ENCODE measurements at regions not wholly inside any gene's neighbourhood (a gene's known extent, or its start where the extent isn't known, plus 50 kb on each side); places are given as distances from the start of the nearest gene placed in this dataset.

DNA sequence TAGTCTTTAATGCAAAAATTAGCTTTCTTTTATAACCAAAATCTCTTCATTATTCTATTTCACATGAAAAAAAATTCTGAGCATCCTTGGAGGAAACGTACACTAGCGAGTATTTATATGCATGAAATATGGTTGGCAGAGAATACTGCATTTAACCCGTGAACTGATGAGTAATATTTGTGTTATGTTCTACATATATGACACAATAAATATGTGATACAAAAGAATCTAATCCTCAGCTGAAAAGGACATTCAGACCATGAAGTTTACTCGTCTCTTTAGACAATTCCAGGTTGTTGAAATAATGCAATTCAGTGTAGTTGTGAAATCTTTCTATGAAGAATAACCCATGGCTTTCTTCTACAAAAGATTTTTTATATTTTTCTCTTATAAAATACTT lies 524.8 kb upstream of the MAN1A1 start:
- DNase-seq (ENCODE audit: low read depth), result no peak

DNA sequence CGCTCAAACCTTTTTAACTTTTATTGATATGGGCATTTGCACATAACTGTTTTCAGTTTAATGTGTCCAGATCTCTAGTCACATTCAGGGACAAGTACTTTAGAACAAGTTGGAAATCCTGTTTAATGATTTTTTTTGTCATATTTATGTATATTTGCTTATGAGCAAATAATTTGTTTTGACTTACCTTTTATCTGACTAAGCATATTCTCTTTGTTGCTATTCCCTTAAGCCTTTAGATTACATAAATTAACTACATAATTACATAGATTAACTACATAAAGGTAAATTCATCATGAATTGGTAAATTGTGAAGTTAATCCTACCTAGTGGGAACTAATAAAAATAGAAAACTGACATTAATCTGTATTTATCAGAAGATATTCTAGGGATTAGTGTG lies 523.5 kb upstream of the MAN1A1 start:
- DNase-seq (ENCODE audit: low read depth), result no peak

DNA sequence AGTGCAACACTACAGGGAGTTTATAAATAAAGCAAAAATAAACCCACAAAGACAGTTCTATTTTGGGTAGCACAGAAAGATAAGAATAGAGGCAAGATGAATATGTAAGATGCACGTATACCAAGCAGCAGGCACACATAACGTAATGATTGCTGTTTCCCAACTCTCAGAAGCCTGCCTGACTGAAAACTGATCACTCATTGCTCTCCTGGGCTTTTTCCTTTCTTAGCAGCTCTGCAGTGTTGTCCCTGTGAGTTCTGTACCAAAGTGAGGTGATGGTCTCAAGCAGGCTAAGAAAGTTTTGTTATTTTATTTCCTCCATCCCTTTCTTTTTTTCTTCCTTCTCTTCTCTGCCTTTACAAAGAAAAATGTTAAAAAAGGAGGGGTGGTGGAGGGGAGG lies 522.0 kb upstream of the MAN1A1 start:
- no peak for DNase-seq (ENCODE audit: low read depth)

DNA sequence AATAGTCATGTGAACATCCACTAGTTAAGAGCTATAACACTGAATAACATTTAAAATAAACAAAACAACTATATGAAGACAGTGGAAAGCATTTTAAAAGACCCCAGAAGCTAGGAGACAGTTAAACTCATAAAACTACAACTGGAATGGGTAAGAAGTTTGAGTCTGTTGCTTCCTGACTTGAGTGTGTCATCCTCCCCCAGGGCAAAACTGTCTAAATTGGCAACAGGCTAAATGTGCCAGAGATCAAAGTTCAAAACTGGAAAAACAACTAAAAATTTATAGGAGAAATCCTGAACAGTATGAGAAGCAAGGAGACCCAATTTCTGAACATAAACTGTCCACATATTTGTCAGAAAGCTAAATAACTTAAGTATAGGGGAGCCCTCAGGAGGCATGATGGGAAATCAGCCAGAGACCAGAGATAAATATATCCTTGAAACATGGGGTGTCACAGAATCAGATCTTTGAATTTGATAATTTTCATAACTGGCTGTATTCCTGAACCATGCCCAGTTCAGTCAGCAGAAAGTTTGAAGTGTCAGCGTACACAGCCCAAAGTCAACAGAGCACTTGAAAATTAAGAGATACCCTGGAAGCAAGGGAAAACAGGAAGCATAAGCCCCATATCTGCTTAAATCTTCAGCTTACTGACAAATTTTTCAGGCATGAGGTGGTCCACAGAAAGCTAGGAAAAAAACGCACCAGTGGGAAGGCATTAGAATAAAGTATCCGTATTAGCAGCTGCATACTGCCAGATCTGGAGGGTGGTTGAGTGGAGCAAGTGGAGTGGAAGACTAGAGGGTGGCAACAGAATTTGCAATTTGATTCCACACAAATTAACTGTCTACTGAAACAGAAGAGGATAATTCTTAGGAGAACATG lies 516.1 kb upstream of the MAN1A1 start:
- DNase-seq (ENCODE audit: low read depth), result peak; percentile 29

DNA sequence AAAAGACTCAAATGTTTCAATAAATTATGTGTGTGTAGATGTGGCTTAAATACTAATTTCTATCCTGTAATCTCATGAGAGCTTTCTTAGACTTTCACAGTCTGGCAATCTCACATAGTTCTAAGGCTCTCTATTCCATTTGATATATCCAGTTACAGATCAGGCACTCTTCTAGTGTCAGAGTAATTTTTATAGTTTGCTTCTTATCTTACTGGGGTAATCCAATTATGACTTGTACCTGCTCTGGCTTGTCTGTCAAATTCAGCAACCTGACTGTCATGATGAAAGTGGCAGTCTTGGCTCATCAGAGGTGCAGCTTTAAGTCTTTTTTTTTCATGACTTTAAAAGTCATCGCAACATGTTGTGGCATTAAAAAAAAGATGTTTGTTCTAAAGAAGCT lies 513.2 kb upstream of the MAN1A1 start:
- no peak for DNase-seq (ENCODE audit: low read depth)

DNA sequence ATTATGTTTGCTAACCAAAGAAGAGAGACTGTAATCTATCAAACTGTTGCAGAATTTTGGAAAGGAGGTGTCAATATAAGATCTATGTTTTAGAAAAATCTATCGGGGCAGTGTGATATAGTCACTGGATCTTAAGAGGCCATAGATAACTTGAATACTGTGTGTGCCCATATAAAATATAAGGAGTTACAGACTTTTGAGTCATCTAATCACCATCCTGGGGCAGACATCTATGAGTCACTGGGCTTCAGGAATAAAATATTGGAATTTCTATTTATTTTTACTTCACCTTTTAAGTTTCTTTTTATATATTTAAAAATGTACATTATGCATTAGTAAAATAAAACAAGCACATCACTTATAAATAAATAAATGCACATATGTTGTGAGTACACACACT lies 509.3 kb upstream of the MAN1A1 start:
- DNase-seq (ENCODE audit: low read depth), result peak; percentile 34

DNA sequence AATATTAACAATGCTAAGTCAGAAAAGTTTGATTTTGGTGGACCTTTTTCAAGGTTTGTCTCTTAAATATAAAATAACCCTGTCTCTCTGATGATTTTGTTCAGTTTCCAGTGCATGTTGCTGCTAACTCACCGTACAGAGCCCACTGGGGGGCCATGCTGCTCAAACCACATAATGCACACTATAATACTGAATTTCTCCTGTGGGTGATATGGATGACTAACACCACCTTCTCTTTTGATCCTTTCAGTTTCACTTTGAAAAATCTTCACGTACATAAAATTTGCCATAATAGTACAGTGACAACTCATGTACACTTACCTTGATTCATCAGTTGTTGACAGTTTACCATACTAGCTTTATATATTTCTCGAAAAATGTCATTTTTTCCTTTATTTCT lies 506.6 kb upstream of the MAN1A1 start:
- peak; percentile 27 for DNase-seq (ENCODE audit: low read depth)

DNA sequence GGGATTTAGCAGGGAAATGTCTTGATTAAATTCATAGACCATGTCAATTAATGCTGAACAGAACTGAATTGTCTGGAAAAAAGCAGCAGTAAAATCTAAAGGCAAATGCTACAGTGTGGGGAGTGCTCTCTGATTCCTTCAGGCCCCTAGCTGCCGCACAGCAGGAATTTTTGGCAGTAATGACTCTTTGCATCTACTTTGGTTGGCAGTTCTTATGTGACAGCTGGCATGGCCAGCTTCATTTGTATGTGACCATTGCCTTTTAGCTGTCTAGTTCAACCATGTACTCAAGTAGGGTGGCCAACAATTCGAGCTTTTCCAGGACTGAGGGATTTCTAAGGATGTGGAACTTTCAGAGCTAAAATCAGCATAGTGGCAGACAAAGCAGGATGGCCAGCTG lies 499.1 kb upstream of the MAN1A1 start:
- no peak for DNase-seq (ENCODE audit: low read depth)

DNA sequence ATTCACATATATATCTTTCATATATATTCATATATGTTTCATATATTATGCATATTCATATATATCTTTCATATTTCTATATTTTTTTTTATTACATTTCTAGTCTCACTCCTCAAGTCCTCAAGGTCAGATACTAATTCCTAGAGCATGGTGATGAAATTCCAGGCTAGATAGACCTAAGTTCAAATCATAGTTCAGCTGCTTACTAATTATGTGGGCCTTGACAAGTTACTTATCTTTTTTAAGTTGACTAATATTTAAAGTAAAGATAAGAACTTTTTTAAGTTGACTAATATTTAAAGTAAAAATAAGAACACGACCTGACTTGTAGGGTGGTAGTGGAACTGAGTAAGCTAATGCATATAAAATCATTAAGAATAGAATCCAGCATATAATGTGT lies 495.6 kb upstream of the MAN1A1 start:
- DNase-seq (ENCODE audit: low read depth), result no peak

DNA sequence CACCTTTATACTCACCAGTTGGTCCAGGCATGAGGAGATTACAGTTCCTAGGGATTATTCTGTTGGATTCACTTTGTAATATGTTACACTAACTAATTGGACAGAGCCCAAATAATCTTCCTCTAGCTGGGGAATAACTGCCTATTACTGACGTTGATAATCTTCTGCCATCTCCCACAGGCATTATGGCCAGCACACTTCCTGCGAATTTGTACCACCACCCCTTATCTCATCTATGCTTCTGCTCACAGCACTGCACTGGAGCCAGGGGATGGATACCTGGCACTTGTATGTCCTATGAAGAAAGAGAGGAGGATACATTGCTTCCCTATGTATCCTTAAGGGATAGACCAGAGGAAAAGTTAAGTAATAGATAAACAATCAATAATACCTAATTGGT lies 494.8 kb upstream of the MAN1A1 start:
- no peak for DNase-seq (ENCODE audit: low read depth)

DNA sequence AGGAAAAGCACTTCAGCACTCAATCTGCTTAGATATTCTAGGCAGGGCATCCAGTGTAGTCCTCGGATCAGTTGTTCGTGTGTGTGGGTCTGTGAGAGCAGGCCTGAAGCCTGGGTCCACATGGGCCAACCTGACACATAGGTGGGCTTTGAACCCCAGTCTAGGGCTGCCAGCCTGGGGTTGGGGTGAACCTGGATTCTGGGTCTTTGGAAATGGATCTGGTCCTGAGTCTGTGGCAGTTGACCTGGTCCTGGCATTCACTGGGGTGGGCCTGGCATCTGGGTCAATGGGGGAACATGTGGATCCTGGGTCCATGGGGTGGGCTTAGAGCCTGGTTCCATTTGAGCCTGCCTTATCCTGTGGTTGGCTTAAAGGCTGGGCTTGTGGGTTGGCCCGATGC lies 492.6 kb upstream of the MAN1A1 start:
- DNase-seq (ENCODE audit: low read depth), result no peak

DNA sequence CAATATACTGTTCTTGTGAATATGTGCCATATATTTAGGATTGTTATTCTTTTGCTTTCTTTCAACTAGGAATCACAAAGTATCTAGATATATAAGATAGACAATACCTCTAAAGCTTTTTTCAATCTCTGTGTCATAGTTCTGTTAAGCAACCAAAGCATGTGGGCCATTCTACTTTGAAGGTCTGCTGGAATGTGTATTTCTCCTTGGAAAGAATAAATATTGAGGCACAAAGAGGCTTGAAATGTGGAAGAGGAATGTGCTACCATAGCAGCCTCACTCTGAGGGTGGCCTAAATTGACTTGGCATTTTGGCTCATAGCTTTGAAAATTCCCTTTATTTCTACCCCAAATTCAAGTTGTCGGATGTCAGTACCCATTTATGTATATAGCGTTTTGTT lies 488.5 kb upstream of the MAN1A1 start:
- no peak for DNase-seq (ENCODE audit: low read depth)

DNA sequence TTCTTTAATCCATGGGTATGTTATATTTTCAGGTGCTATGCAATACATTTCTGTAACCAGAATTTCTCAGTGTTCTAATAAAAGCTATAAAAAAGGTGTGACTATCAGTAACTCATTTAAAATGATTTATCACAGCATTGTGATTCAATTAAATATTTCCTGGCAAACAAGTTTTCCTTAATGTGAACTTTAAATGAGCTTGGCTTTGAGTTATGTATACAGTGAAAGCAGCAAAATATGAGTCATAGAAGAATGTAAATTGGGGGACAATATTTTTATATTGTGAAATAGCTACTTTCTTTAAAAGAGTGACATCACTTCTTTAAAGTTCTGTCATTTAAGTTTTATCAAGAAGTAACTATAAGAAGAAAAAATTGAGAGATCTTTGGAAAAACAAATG lies 484.9 kb upstream of the MAN1A1 start:
- DNase-seq (ENCODE audit: low read depth), result no peak

DNA sequence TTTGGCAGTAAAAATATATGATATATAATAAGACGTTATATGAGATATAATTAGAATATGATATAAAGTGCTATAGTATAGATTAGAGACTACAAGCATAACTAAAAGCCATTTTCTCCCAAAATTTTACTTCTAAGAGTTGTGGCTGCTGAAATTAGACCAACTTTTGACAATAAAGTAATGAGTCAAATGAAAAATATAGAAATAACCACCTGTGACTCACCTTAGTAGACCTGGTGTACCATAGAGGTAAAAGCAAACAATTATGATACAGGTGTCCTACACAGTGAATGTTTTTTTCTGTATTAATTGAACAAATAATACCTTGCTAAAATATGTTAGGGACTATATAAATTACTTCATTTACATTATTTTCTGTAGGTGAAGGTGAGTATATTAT lies 482.9 kb upstream of the MAN1A1 start:
- DNase-seq (ENCODE audit: low read depth), result no peak

DNA sequence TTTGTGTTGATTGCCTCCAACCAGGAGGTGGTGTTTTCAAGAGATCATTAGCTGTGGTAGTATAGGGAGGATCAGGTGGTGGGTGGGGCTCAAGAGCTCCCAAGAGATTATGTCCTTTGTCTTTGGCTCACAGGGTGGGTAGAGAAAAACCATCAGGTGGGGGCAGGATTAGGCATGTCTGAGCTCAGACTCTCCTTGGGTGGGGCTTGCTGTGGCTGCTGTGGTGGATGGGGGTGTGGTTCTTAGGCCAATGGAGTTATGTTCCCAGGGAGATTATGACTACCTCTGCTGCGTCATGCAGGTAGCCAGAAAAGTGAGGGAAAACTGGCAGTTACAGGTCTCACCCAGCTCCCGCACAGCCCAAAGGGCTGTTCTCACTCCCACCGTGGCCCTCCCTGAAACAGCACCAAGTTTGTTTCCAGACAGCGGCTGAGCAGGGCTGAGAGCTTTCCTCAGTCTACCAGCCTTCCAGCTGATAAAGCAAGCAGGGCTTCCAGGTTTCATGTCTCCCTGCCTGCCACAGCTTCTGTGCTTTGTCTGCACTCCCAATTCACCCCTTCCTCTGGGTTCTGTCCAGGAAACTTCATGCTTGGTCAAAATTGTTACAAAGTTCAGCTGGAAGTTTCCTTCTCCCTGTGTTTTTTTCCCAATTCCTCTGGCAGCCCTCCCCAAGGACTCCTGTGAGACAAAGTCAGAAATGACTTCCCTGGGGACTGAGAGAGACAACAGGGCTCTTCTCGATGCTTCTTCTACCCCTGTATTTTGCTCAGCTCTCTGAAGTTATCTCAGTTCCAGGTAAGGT lies 481.1 kb upstream of the MAN1A1 start:
- no peak for DNase-seq (ENCODE audit: low read depth)

DNA sequence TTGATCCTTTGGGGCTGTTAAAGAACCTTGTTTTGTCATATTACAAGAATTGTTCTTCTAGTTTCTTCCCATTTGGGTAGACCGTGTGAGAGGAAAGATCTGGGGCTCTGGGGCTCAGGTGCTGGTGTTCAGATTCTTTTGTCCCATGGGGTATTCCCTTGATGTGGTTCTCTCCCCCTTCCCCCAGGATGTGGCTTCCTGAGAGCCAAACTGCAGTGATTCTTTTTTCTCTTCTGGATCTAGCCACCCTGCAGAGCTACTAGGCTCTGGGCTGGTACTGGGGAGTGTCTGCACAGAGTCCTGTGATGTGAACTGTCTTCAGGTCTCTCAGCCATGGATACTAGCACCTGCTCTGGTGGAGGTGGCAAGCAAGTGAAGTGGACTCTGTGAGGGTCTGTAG lies 480.5 kb upstream of the MAN1A1 start:
- no peak for DNase-seq (ENCODE audit: low read depth)

DNA sequence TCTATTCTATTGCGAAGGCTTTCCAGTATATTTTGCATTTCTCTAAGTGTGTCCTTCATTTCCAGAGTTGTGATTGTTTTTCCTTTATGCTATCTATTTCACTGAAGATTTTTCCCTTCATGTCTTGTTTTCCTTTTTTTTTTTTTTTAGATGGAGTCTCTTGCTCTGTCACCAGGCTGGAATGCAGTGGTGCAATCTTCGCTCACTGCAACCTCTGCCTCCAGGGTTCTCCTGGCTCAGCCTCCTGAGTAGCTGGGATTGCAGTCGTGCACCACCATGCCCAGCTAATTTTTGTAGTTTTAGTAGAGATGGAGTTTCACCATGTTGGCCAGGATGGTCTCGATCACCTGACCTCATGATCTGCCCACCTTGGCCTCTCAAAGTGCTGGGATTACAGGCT lies 479.9 kb upstream of the MAN1A1 start:
- peak; percentile 16 for DNase-seq (ENCODE audit: low read depth)

DNA sequence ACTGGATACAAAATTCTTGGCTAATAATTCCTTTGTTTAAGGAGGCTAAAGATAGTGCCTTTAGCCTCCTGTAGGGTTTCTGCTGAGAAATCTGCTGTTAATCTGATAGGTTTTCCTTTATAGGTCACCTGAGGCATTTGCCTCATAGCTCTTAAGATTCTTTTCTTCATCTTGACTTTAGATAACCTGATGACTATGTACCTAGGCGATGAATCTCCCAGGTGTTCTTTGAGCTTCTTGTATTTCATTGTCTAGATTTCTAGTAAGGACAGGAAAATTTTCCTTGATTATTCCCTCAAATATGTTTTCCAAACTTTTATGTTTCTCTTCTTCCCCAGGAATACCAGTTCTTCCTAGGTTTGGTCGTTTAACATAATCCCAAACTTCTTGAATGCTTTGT lies 479.4 kb upstream of the MAN1A1 start:
- DNase-seq (ENCODE audit: low read depth), result no peak

DNA sequence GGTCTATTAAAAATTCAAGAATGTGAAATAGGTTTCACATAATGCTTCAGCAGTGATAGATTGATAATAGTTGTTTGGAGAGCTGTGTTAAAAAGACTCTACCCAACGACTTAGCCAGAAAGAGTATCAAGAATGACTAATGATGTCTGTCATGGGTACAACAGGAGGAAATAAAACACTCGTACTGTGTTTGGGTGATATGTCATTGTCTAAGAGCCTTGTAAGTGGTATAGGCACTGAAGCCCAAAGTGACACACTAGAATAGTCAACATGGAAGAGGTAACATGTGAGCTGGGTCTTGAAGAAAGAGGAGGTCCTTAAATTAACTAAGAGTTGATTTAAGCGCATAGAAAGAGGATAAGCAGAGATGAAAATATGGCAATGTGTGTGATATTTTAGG lies 471.8 kb upstream of the MAN1A1 start:
- DNase-seq (ENCODE audit: low read depth), result no peak

DNA sequence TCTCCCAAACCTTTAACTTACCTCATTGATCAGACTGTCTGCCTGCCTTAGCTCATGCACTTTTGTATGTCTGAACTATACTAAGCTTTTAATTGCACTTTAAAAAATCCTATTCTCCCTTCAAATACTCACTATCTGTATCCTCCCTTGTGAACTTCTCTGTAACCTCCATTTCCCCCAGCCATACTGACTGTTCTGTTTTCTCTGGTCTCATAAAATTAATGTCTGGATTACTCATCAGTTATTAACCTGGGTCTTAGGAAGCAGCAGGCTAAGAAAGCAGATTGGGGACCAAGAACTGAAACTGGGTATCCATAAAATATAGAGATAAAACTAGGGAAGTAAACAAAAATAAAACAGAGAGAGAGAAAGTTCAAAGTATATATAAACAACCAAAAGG lies 469.3 kb upstream of the MAN1A1 start:
- no peak for DNase-seq (ENCODE audit: low read depth)

DNA sequence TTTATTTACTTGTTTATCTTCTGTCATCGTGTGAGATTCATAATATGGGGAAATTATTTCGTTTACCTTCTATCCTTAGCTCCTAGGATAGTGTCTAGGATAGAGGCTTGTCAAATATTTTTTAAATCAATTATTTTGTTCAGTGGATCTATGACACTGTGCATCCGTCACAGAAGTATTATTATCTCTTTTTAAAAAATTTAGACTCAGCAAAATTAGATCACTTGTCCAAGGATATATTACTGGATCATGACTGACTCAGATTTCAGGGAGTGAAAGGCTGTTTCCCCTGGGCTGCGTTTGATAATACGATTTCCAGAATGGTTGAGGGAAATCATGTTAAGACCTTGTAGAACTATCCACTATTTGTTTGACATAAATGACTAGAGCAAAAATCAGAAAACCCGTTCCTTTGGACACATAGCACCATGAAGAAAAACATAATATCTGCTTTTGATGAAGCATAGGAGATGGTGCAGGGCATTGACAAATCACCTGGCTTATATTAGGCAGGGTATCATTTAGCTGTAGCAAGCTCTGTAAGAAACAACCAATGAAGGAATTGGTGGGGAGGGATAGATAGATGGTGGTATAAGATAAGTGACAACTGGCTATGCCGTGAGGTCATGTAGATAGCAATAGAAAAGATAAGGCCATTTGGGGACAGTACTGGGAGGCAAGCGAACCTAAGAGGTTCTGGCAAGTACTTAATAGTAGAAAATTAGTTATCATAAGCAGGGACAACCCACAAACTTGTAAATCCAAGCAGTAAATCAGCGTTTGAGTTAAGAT lies 465.2 kb upstream of the MAN1A1 start:
- no peak for DNase-seq (ENCODE audit: low read depth)

DNA sequence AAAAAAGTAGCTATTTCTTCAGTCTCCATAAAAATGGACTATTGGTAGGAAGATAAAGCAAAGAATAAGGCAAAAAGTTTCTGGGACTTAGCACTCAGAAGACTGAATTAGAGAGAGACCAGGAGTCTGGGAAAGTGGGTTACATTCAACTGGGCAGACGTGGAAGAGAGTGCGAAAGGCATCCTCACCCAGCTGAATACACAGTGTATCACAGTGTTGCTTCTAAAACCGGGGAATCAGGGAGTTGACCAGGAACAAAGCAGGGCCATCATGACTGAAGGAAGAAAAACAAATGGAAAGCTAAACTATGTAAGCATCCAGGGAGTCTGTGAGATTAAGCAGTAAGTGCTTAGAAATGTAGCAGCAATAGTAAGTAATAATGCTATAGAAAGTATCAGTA lies 452.9 kb upstream of the MAN1A1 start:
- DNase-seq (ENCODE audit: low read depth), result no peak

DNA sequence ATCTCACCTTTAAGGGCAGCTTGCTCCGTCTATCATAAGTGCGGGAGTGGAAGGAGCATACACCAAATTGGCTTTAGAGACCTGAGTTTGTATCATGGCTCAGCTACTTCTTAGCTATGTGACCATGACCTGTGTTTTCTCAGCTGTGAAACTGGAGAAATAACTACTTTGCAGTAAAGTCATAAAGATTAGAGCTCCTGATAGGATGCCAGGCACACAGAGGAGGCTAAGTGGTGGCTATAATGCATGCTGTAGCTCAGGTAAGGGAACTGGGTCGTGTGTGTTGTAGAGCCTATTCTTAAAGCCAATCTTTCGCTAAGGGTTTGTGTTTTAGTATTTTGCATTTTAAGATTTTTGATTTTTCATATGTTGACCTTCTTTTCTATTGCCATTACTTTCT lies 451.5 kb upstream of the MAN1A1 start:
- no peak for DNase-seq (ENCODE audit: low read depth)
